ENCODE measurements at regions not wholly inside any gene's neighbourhood (a gene's known extent, or its start where the extent isn't known, plus 50 kb on each side); places are given as distances from the start of the nearest gene placed in this dataset.

DNA sequence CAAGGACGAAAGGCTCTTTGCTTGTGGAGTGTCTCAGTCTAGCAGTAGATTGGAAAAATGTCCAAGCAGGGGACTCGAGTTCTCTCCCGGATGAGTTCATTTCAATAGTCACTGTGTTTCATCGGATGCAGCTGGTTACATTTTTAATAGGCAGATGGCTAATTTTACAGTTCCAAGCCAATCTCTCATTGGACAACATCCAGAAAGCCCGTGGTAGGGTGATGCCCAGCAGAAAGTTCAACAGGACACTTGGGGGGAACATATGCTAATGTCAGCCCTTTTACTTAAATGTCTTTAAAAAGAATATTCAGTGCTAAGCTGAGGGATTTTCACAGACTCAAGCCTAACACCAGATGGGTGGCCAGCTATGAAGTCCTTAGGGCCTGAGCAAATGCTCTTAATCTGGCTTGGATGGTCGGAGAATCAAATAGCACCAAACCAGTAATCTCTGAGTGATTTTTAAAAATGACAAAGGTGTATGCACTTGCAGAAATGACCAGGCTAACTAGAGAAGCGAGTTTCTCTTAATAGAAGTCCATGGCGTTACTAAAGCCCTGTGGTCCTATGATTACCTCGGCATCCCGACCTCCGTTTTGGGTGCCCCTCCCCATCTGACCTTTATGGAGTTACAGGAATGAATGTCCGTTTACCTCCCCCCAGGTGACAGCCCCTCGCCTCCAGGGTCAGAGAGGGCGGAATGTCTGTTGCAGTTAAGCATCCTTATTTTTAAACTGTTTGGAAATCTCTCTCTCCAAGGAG lies 289.2 kb upstream of the SALL1 start:
- Histone ChIP-seq H3K18ac (ENCODE audit: low read length) (no peak overlapping the region), H2BK15ac (ENCODE audit: low read length) (no peak overlapping the region), H3K4ac (ENCODE audit: low read length) (no peak overlapping the region), H3K36me3 (replicated peaks in 1 of 2; ENCODE audit: control insufficient read depth in 2 of 2, insufficient read depth in 2 of 2, low read length in 2 of 2) (no peaks in the 10 kb centered on the region), H4K91ac (ENCODE audit: low read depth, low read length, poor library complexity) (no peak overlapping the region), H2BK12ac (ENCODE audit: low read length) (no peak overlapping the region), H3K27me3 (ENCODE audit: control insufficient read depth in 3 of 3, insufficient read depth in 3 of 3, low read depth in 1 of 3, low read length in 3 of 3) (no peaks in the 10 kb centered on the region), H3K9ac (ENCODE audit: low read depth, low read length, poor library complexity) (no peak overlapping the region), H2BK5ac (ENCODE audit: low read length) (no peak overlapping the region), H2AFZ (ENCODE audit: low read length) (peak overlapping the region; percentile 69), H3K23ac (ENCODE audit: low read depth, low read length, poor library complexity) (no peak overlapping the region), H3K4me2 (ENCODE audit: insufficient read depth, low read length, poor library complexity, severe bottlenecking) (peak overlapping the region; percentile 32), H3K4me1 (ENCODE audit: control insufficient read depth in 2 of 2, insufficient read depth in 1 of 2, low read depth in 1 of 2, low read length in 2 of 2) (peaks cover 11 to 38% of the 10 kb centered on the region in 2 donors), H3K79me1 (ENCODE audit: low read depth, low read length) (no peaks in the 10 kb centered on the region), H3K27ac (replicated peaks; ENCODE audit: low read length) (peak overlapping the region; percentile 70), H2AK5ac (ENCODE audit: low read depth, low read length) (no peak overlapping the region), H3K9me3 (replicated peaks in 1 of 2; ENCODE audit: control insufficient read depth in 2 of 2, insufficient read depth in 1 of 2, low read depth in 1 of 2, low read length in 2 of 2) (no peaks in the 10 kb centered on the region), H3K4me3 (ENCODE audit: low read length in 2 of 2) (no peak overlapping the region), H3K14ac (ENCODE audit: low read length) (no peak overlapping the region), H2BK120ac (ENCODE audit: low read depth, low read length) (no peak overlapping the region), H4K8ac (ENCODE audit: low read depth, low read length) (no peak overlapping the region)
- DNase-seq (ENCODE audit: low spot score): no peak
- no CpG with 5 or more reads among the region's 14 CpGs for WGBS, 2 donors (ENCODE audit: extremely low coverage in 2 of 2, insufficient read length in 2 of 2, insufficient replicate concordance in 1 of 2)

GRCh38 chr16:51439271-51439670 lies 288.2 kb upstream of the SALL1 start:
- Histone ChIP-seq H2BK120ac (ENCODE audit: low read depth, low read length) (no peak overlapping the region), H2BK12ac (ENCODE audit: low read length) (no peak overlapping the region), H3K9ac (ENCODE audit: low read depth, low read length, poor library complexity) (no peak overlapping the region), H3K27me3 (ENCODE audit: control insufficient read depth in 3 of 3, insufficient read depth in 3 of 3, low read depth in 1 of 3, low read length in 3 of 3) (no peaks in the 10 kb centered on the region), H3K4me2 (ENCODE audit: insufficient read depth, low read length, poor library complexity, severe bottlenecking) (no peak overlapping the region), H2BK5ac (ENCODE audit: low read length) (no peak overlapping the region), H4K91ac (ENCODE audit: low read depth, low read length, poor library complexity) (no peak overlapping the region), H2AFZ (ENCODE audit: low read length) (no peak overlapping the region), H3K4me3 (ENCODE audit: low read length in 2 of 2) (no peak overlapping the region), H2AK5ac (ENCODE audit: low read depth, low read length) (no peak overlapping the region), H3K18ac (ENCODE audit: low read length) (no peak overlapping the region), H2BK15ac (ENCODE audit: low read length) (no peak overlapping the region), H4K8ac (ENCODE audit: low read depth, low read length) (no peak overlapping the region), H3K79me1 (ENCODE audit: low read depth, low read length) (no peaks in the 10 kb centered on the region), H3K4me1 (ENCODE audit: control insufficient read depth in 2 of 2, insufficient read depth in 1 of 2, low read depth in 1 of 2, low read length in 2 of 2) (peaks cover 11 to 38% of the 10 kb centered on the region in 2 donors), H3K14ac (ENCODE audit: low read length) (no peak overlapping the region), H3K27ac (replicated peaks; ENCODE audit: low read length) (no peak overlapping the region), H3K9me3 (replicated peaks in 1 of 2; ENCODE audit: control insufficient read depth in 2 of 2, insufficient read depth in 1 of 2, low read depth in 1 of 2, low read length in 2 of 2) (peaks cover 0 to 5% of the 10 kb centered on the region in 2 donors), H3K36me3 (replicated peaks in 1 of 2; ENCODE audit: control insufficient read depth in 2 of 2, insufficient read depth in 2 of 2, low read length in 2 of 2) (no peaks in the 10 kb centered on the region), H3K23ac (ENCODE audit: low read depth, low read length, poor library complexity) (no peak overlapping the region), H3K4ac (ENCODE audit: low read length) (no peak overlapping the region)
- no CpG with 5 or more reads among the region's 5 CpGs for WGBS, 2 donors (ENCODE audit: extremely low coverage in 2 of 2, insufficient read length in 2 of 2, insufficient replicate concordance in 1 of 2)
- DNase-seq (ENCODE audit: low spot score): no peak

- Histone ChIP-seq H3K27me3 (ENCODE audit: control insufficient read depth in 3 of 3, insufficient read depth in 3 of 3, low read depth in 1 of 3, low read length in 3 of 3) (no peaks in the 10 kb centered on the region), H2BK12ac (ENCODE audit: low read length) (no peak overlapping the region), H3K36me3 (replicated peaks in 1 of 2; ENCODE audit: control insufficient read depth in 2 of 2, insufficient read depth in 2 of 2, low read length in 2 of 2) (no peaks in the 10 kb centered on the region), H3K4ac (ENCODE audit: low read length) (no peak overlapping the region), H3K27ac (replicated peaks; ENCODE audit: low read length) (no peak overlapping the region), H4K91ac (ENCODE audit: low read depth, low read length, poor library complexity) (no peak overlapping the region), H2BK5ac (ENCODE audit: low read length) (no peak overlapping the region), H2BK15ac (ENCODE audit: low read length) (no peak overlapping the region), H2AFZ (ENCODE audit: low read length) (no peak overlapping the region), H3K9ac (ENCODE audit: low read depth, low read length, poor library complexity) (no peak overlapping the region), H3K18ac (ENCODE audit: low read length) (no peak overlapping the region), H3K9me3 (replicated peaks in 1 of 2; ENCODE audit: control insufficient read depth in 2 of 2, insufficient read depth in 1 of 2, low read depth in 1 of 2, low read length in 2 of 2) (peaks cover 0 to 5% of the 10 kb centered on the region in 2 donors), H3K4me1 (ENCODE audit: control insufficient read depth in 2 of 2, insufficient read depth in 1 of 2, low read depth in 1 of 2, low read length in 2 of 2) (peaks cover 8 to 27% of the 10 kb centered on the region in 2 donors), H3K79me1 (ENCODE audit: low read depth, low read length) (no peaks in the 10 kb centered on the region), H3K14ac (ENCODE audit: low read length) (no peak overlapping the region), H4K8ac (ENCODE audit: low read depth, low read length) (no peak overlapping the region), H2BK120ac (ENCODE audit: low read depth, low read length) (no peak overlapping the region), H3K23ac (ENCODE audit: low read depth, low read length, poor library complexity) (no peak overlapping the region), H2AK5ac (ENCODE audit: low read depth, low read length) (no peak overlapping the region), H3K4me3 (ENCODE audit: low read length in 2 of 2) (no peak overlapping the region), H3K4me2 (ENCODE audit: insufficient read depth, low read length, poor library complexity, severe bottlenecking) (no peak overlapping the region)
- DNase-seq (ENCODE audit: low spot score): no peak
- no CpG with 5 or more reads among the region's 1 CpG for WGBS, 2 donors (ENCODE audit: extremely low coverage in 2 of 2, insufficient read length in 2 of 2, insufficient replicate concordance in 1 of 2)
Observed at GRCh38 chr16:51436742-51437141, 285.7 kb upstream of the SALL1 start.

DNA sequence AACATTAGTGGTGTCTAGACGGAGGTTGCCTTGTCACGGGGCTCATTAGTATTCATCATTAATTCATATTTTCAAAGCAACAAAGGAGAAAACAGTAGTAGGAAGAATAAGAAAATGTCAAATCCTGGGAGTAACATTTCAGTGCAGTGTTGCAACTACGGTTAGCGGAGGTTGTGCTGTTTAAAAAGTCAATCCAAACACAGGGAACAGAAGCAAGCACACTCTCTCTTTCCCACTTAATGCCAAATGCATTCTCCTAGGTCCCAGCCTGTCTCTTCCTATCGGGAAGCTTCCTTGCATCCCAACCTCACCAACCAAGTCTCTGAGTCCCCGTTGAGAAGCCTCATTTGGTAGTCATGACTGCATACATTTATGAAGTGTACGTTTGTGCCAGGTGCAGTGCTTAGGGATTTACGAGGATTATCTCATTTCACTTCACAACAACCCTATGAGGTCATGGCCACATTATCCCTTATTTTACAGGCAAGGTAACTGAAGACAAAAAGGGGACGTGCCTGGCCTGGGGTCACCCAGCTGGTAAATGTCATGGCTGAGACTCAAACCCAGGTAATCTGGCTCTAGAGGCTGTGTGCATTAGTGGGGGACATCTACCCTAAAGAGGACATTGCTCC lies 283.6 kb upstream of the SALL1 start:
- Histone ChIP-seq H3K4me1 (ENCODE audit: control insufficient read depth in 2 of 2, insufficient read depth in 1 of 2, low read depth in 1 of 2, low read length in 2 of 2) (peaks cover 6 to 7% of the 10 kb centered on the region in 2 donors), H3K4ac (ENCODE audit: low read length) (no peak overlapping the region), H2BK15ac (ENCODE audit: low read length) (peak overlapping the region; percentile 6), H3K4me2 (ENCODE audit: insufficient read depth, low read length, poor library complexity, severe bottlenecking) (no peak overlapping the region), H3K4me3 (ENCODE audit: low read length in 2 of 2) (no peak overlapping the region), H3K9ac (ENCODE audit: low read depth, low read length, poor library complexity) (no peak overlapping the region), H3K27me3 (ENCODE audit: control insufficient read depth in 3 of 3, insufficient read depth in 3 of 3, low read depth in 1 of 3, low read length in 3 of 3) (no peaks in the 10 kb centered on the region), H3K79me1 (ENCODE audit: low read depth, low read length) (no peaks in the 10 kb centered on the region), H3K23ac (ENCODE audit: low read depth, low read length, poor library complexity) (no peak overlapping the region), H2AFZ (ENCODE audit: low read length) (no peak overlapping the region), H2AK5ac (ENCODE audit: low read depth, low read length) (no peak overlapping the region), H3K9me3 (replicated peaks in 1 of 2; ENCODE audit: control insufficient read depth in 2 of 2, insufficient read depth in 1 of 2, low read depth in 1 of 2, low read length in 2 of 2) (peaks cover 0 to 5% of the 10 kb centered on the region in 2 donors), H2BK12ac (ENCODE audit: low read length) (no peak overlapping the region), H2BK5ac (ENCODE audit: low read length) (no peak overlapping the region), H3K36me3 (replicated peaks in 1 of 2; ENCODE audit: control insufficient read depth in 2 of 2, insufficient read depth in 2 of 2, low read length in 2 of 2) (no peaks in the 10 kb centered on the region), H4K91ac (ENCODE audit: low read depth, low read length, poor library complexity) (no peak overlapping the region), H3K27ac (replicated peaks; ENCODE audit: low read length) (no peak overlapping the region), H4K8ac (ENCODE audit: low read depth, low read length) (no peak overlapping the region), H3K14ac (ENCODE audit: low read length) (no peak overlapping the region), H3K18ac (ENCODE audit: low read length) (no peak overlapping the region), H2BK120ac (ENCODE audit: low read depth, low read length) (no peak overlapping the region)
- no peak for DNase-seq (ENCODE audit: low spot score)
- no CpG with 5 or more reads among the region's 9 CpGs for WGBS, 2 donors (ENCODE audit: extremely low coverage in 2 of 2, insufficient read length in 2 of 2, insufficient replicate concordance in 1 of 2)

All from neuronal stem cell (in vitro differentiated cells).